Caco-2 (cell line): ENCODE measurements at regions not wholly inside any gene's neighbourhood (a gene's known extent, or its start where the extent isn't known, plus 50 kb on each side); places are given as distances from the start of the nearest gene placed in this dataset.

Source experiments
- BruUV-seq: library from RNA; stranded (reverse); fragments of 400-500 nt; replicated peaks from 2 replicates; lab custom pipeline; 2021; lab: Mats Ljungman, UMichigan
- CTCF ChIA-PET: fragments of 300-600 bp; sonication (Branson Sonifier 250); formaldehyde crosslinking; loops from one replicate; lab custom pipeline; 2022; ENCODE audit warnings: antibody characterized with exemption; lab: Charles Lee
- POLR2A ChIA-PET: fragments of 300-600 bp; sonication (Branson Sonifier 250); formaldehyde crosslinking; loops from one replicate; lab custom pipeline; 2022; ENCODE audit warnings: antibody characterized with exemption; lab: Charles Lee
- DNase-seq, 2 experiments: peaks; one replicate each; pipeline versions ENCODE4 v3.0.0 to v3.0.0-alpha.2; 2020 to 2022
- H3K27me3 ChIP-seq: replicated peaks from 2 replicates; pipeline ENCODE4 v1.6.0; 2011; ENCODE audit warnings: low read length; ENCODE audit not compliant: control insufficient read depth, insufficient read depth
- H3K36me3 ChIP-seq: 2 replicates; pipeline ENCODE4 v1.5.1; 2011; ENCODE audit warnings: low read length; ENCODE audit not compliant: control insufficient read depth, insufficient read depth
- H3K4me1 ChIP-seq: fragments of 250-450 bp; sonication (Bioruptor Pico); 2 replicates; pipeline ENCODE4 v1.5.1; 2020; ENCODE audit warnings: mild to moderate bottlenecking
- H3K4me3 ChIP-seq: 2 replicates; pipeline ENCODE4 v1.5.1; 2011; ENCODE audit warnings: low read depth, mild to moderate bottlenecking, control low read depth, low read length
- H3K9me3 ChIP-seq: fragments of 250-450 bp; sonication (Bioruptor Pico); 2 replicates; pipeline ENCODE4 v1.5.1; 2020; ENCODE audit warnings: mild to moderate bottlenecking, moderate library complexity
- H3K27ac Mint-ChIP-seq: one replicate; pipeline ENCODE4 v1.8.0; 2022; ENCODE audit warnings: mixed read lengths; ENCODE audit not compliant: unreplicated experiment
- H3K27me3 Mint-ChIP-seq: one replicate; pipeline ENCODE4 v1.8.0; 2022; ENCODE audit warnings: mixed read lengths; ENCODE audit not compliant: insufficient read depth, unreplicated experiment
- H3K36me3 Mint-ChIP-seq: one replicate; pipeline ENCODE4 v1.8.0; 2022; ENCODE audit warnings: mild to moderate bottlenecking, mixed read lengths; ENCODE audit not compliant: insufficient read depth, unreplicated experiment
- H3K4me1 Mint-ChIP-seq: one replicate; pipeline ENCODE4 v1.8.0; 2022; ENCODE audit warnings: low read depth, mixed read lengths; ENCODE audit not compliant: unreplicated experiment
- H3K4me3 Mint-ChIP-seq: one replicate; pipeline ENCODE4 v1.8.0; 2022; ENCODE audit warnings: mild to moderate bottlenecking, moderate library complexity, mixed read lengths; ENCODE audit not compliant: unreplicated experiment
- H3K9me3 Mint-ChIP-seq: one replicate; pipeline ENCODE4 v1.8.0; 2022; ENCODE audit warnings: mixed read lengths; ENCODE audit not compliant: unreplicated experiment
- CTCF ChIP-seq, 2 experiments: fragments of 200-600 bp in 1 of 2; IDR thresholded peaks; 1 replicate in 1 of 2; 2 replicates in 1 of 2; pipeline versions ENCODE4 v1.5.1 to v1.8.0; 2011 to 2022; ENCODE audit warnings: antibody characterized with exemption in 1 of 2, control low read depth in 1 of 2, inconsistent platforms in 1 of 2, low read depth in 1 of 2, low read length in 1 of 2, mild to moderate bottlenecking in 1 of 2, moderate library complexity in 1 of 2; ENCODE audit not compliant: insufficient read depth in 1 of 2, severe bottlenecking in 1 of 2, unreplicated experiment in 1 of 2
- intact Hi-C: fragments of 100-400 bp; cut with micrococcal nuclease; formaldehyde crosslinking; loops from one replicate; pipeline ENCODE4 v1.10.0; 2022; ENCODE audit not compliant: unreplicated experiment

- POLR2A ChIA-PET: no interaction called here
- H3K27me3 Mint-ChIP-seq: peaks cover 16% of the 10 kb centered on the region
Observed at GRCh38 chr20:63072991-63073737, 66.4 kb upstream of the BHLHE23 start.

GRCh38 chr20:63072231-63072791, 65.5 kb upstream of the BHLHE23 start:
- POLR2A ChIA-PET: no interaction called here
- Mint-ChIP-seq H3K4me3 (no peak overlapping the region), H3K36me3 (peaks cover 6% of the 10 kb centered on the region)

More at GRCh38 chr20:63072991-63073737, 66.4 kb upstream of the BHLHE23 start:
- CTCF ChIA-PET: no interaction called here
- H3K4me3 ChIP-seq: no peak overlapping the region
- peaks cover 24% of the 10 kb centered on the region for H3K9me3 Mint-ChIP-seq
- H3K4me1 ChIP-seq: no peaks in the 10 kb centered on the region
- peaks cover 6% of the 10 kb centered on the region for H3K36me3 Mint-ChIP-seq
- intact Hi-C loops: no loop called here
- TF ChIP-seq CTCF (IDR thresholded peaks at IDR 0.05; ENCODE audit: insufficient read depth in 1 of 2, low read depth in 1 of 2, low read length in 1 of 2, severe bottlenecking in 1 of 2, unreplicated experiment in 1 of 2): no peak
- H3K4me3 Mint-ChIP-seq: no peak overlapping the region
- H3K9me3 ChIP-seq: peaks cover 18% of the 10 kb centered on the region
- H3K27me3 ChIP-seq: no peaks in the 10 kb centered on the region
- no peak overlapping the region for H3K27ac Mint-ChIP-seq
- no peaks in the 10 kb centered on the region for H3K36me3 ChIP-seq
- no TSS peak for BruUV-seq
- no peaks in the 10 kb centered on the region for H3K4me1 Mint-ChIP-seq
- DNase-seq: peak in 1 of 2 experiments; percentile 44

More at GRCh38 chr20:63072231-63072791, 65.5 kb upstream of the BHLHE23 start:
- H3K9me3 Mint-ChIP-seq: peaks cover 15% of the 10 kb centered on the region
- H3K27me3 ChIP-seq: no peaks in the 10 kb centered on the region
- peaks cover 10% of the 10 kb centered on the region for H3K9me3 ChIP-seq
- H3K4me3 ChIP-seq: no peak overlapping the region
- H3K36me3 ChIP-seq: no peaks in the 10 kb centered on the region
- TF ChIP-seq CTCF (IDR thresholded peaks at IDR 0.05; ENCODE audit: insufficient read depth in 1 of 2, low read depth in 1 of 2, low read length in 1 of 2, severe bottlenecking in 1 of 2, unreplicated experiment in 1 of 2): no peak
- H3K27ac Mint-ChIP-seq: no peak overlapping the region
- H3K27me3 Mint-ChIP-seq: peaks cover 16% of the 10 kb centered on the region
- BruUV-seq: no TSS peak
- no peaks in the 10 kb centered on the region for H3K4me1 Mint-ChIP-seq
- intact Hi-C loops: no loop called here
- CTCF ChIA-PET: interaction anchor here (0.7 kb wide), 1 partner anchor 449 kb away, joined by 3 read pairs; no protein-coding TSS in a partner anchor
- H3K4me1 ChIP-seq: no peaks in the 10 kb centered on the region
- peak in 1 of 2 experiments; percentile 37 for DNase-seq
